Psoas muscle (tissue), 7 donors: ENCODE measurements at regions not wholly inside any gene's neighbourhood (a gene's known extent, or its start where the extent isn't known, plus 50 kb on each side); places are given as distances from the start of the nearest gene placed in this dataset.

Source experiments
- ATAC-seq, 4 donors: fragments of 200-7000 bp; cut with Tn5 transposase; one replicate each; pipeline ENCODE4 v1.9.1; 2020; ENCODE audit warnings: moderate library complexity in 3 of 4, mild to moderate bottlenecking in 2 of 4
- DNase-seq, 2 donors: peaks; one replicate each; pipeline ENCODE4 v3.0.0-alpha.2; 2020
- H3K27ac ChIP-seq: fragments of 200-600 bp; one replicate; pipeline ENCODE4 v1.8.0; 2022
- H3K27me3 ChIP-seq, 3 donors: fragments of 200-600 bp in 1 of 3; one replicate each; pipeline versions ENCODE4 v1.6.1 to v1.8.0; 2013 to 2022; ENCODE audit warnings: low read length in 2 of 3, mild to moderate bottlenecking in 2 of 3, moderate library complexity in 1 of 3; ENCODE audit not compliant: insufficient read depth in 3 of 3
- H3K36me3 ChIP-seq, 2 donors: fragments of 200-600 bp in 1 of 2; one replicate each; pipeline versions ENCODE4 v1.6.1 to v1.8.0; 2013 to 2022; ENCODE audit warnings: low read depth in 1 of 2, mild to moderate bottlenecking in 1 of 2, moderate library complexity in 1 of 2; ENCODE audit not compliant: insufficient read depth in 1 of 2
- H3K4me1 ChIP-seq: fragments of 200-600 bp; one replicate; pipeline ENCODE4 v1.8.0; 2022
- H3K4me3 ChIP-seq: fragments of 200-600 bp; one replicate; pipeline ENCODE4 v1.8.0; 2022; ENCODE audit warnings: mild to moderate bottlenecking
- H3K9me3 ChIP-seq: fragments of 200-600 bp; one replicate; pipeline ENCODE4 v1.8.0; 2022
- WGBS, 3 donors: extraction: QIAGEN DNeasy Blood & Tissue Kit; methylation state at CpG; one replicate each; pipeline versions ENCODE4 v1.1.6 to v1.1.7; 2013; 5-methylcytosine and 5-hydroxymethylcytosine counted together
- intact Hi-C, 2 donors: fragments of 100-400 bp; cut with DNase I; formaldehyde crosslinking; loops; one replicate each; pipeline versions ENCODE4 v1.11.0 to v1.14.2; 2022
- TF ChIP-seq, protein P1 (sequence below): fragments of 200-600 bp; IDR thresholded peaks from one replicate; pipeline ENCODE4 v1.8.0; 2022; ENCODE audit warnings: antibody characterized with exemption
- donor health status: healthy with polysubstance abuse.
- donor health status: DM: no; HTN: no; CAD: no; lungs with moderate emphysema.
- donor health status: Bipolar disorder and iron deficiency.
- donor health status: healthy.
- donor health status: DM: yes; HTN: yes; CAD: no.
- donor health status: DM: no; HTN: no; CAD: no.
- donor health status: DM: yes; HTN: yes; CAD: no.

DNA sequence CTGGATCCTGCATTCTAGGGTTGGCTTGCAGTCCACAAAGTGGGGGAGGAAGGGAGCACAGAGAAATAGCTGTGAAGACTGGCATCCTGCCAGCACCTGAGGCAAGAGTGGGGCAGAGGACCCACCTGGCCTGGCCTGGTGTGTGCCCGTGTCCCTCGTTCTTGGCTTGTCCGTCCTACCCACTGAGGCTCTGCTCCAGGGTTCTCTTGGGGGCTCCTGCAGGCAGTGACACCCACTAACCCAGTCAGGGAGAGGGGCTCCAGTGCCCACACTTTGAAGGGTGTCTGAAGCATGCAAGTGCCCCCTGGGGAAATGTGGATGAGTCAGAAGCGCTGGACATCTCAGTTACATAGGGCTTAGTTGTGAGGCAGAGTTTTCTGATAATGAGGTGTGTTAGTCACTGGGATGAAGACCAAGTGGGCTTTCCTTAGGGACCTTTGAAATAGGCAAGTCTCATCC lies 79.4 kb downstream of the SLC4A3 start:
- Histone ChIP-seq H3K9me3 (no peaks in the 10 kb centered on the region), H3K27ac (peak overlapping the region; percentile 83), H3K36me3 (no peaks in the 10 kb centered on the region), H3K4me3 (no peak overlapping the region), H3K27me3 (no peaks in the 10 kb centered on the region), H3K4me1 (peaks cover 73% of the 10 kb centered on the region)
- peak; percentile 46 to 69 (median 56) for ATAC-seq
- 49 to 86% (median 58%) methylated on average over 4 of the region's 4 CpGs for WGBS, 3 donors
- intact Hi-C loops, result no loop called here
- DNase-seq, result peak in 1 of 2 donors; percentile 62
- TF ChIP-seq, protein P1, sequence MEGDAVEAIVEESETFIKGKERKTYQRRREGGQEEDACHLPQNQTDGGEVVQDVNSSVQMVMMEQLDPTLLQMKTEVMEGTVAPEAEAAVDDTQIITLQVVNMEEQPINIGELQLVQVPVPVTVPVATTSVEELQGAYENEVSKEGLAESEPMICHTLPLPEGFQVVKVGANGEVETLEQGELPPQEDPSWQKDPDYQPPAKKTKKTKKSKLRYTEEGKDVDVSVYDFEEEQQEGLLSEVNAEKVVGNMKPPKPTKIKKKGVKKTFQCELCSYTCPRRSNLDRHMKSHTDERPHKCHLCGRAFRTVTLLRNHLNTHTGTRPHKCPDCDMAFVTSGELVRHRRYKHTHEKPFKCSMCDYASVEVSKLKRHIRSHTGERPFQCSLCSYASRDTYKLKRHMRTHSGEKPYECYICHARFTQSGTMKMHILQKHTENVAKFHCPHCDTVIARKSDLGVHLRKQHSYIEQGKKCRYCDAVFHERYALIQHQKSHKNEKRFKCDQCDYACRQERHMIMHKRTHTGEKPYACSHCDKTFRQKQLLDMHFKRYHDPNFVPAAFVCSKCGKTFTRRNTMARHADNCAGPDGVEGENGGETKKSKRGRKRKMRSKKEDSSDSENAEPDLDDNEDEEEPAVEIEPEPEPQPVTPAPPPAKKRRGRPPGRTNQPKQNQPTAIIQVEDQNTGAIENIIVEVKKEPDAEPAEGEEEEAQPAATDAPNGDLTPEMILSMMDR, result no peak

DNA sequence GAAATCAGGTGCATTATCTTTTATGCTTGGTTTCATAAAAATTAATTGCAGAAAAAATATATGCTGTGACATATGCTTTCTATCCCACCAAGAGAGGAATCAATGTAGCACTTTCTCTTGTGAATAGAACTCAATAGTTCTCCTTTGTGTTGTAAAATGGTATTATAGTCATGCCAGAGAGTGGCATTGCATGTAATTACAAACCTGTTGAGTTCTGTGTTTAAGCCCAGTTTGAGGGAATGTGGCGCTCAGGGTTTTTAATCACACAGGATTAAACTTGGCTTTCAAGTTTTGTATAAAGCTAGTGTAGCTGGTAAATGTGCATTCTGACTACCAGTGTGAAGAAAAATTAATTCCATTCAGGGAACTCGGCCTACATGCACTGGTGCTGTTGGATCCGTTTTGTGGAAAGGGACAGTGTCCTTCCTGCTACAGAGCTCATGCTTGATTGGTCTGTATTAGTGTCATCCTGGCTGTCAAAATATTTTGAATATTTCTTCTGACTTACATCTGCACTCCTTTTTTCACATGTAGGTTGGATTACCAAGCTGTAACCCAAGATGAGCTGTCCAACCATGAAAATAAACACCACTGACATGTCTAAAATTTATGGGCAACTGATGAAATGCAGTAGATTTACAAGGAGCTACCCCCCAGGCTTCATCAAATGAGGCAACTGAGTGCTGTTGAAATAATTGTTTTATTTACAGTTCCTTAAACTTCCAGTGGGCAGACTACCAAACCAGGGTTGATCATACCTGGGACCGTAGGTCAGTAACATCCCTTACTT lies 80.3 kb downstream of the SLC4A3 start:
- peak overlapping the region; percentile 83 for H3K27ac ChIP-seq
- TF ChIP-seq, protein P1, result no peak
- H3K4me3 ChIP-seq, result no peak overlapping the region
- peak; percentile 49 to 71 (median 66) for ATAC-seq
- H3K27me3 ChIP-seq, result no peaks in the 10 kb centered on the region
- no peak for DNase-seq
- H3K9me3 ChIP-seq, result no peaks in the 10 kb centered on the region
- intact Hi-C loops, result no loop called here
- WGBS, 3 donors, result 26 to 48% (median 36%) methylated on average over 4 of the region's 4 CpGs
- peaks cover 64% of the 10 kb centered on the region for H3K4me1 ChIP-seq
- no peaks in the 10 kb centered on the region for H3K36me3 ChIP-seq

DNA sequence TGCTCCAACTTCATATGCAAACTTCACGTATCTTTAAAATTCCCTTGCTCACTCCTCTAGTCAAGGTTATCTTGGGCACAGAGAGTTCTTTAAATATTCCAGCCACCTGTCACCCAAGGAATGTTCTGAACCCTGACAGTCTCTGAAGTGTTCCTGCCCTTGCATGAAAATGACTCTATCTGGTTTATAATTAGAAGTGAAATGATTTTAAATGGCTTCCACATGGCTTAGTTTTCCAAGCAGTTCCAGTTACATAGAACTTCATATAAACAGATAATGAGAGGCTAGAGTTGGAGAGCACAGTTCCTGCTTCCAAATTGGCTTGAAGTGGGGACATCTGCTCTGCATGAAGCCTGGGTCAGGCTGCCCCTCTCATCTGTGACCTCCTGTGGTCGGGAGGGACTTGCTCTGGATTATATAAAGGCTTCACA lies 81.9 kb downstream of the SLC4A3 start:
- TF ChIP-seq, protein P1, result no peak
- Histone ChIP-seq H3K9me3 (no peaks in the 10 kb centered on the region), H3K36me3 (no peaks in the 10 kb centered on the region), H3K4me1 (peaks cover 49% of the 10 kb centered on the region), H3K4me3 (no peak overlapping the region), H3K27me3 (no peaks in the 10 kb centered on the region), H3K27ac (peak overlapping the region; percentile 83)
- DNase-seq, result no peak
- peak; percentile 66 to 78 (median 74) for ATAC-seq
- intact Hi-C loops, result no loop called here
- 15 to 17% (median 17%) methylated on average over 2 of the region's 2 CpGs for WGBS, 3 donors

DNA sequence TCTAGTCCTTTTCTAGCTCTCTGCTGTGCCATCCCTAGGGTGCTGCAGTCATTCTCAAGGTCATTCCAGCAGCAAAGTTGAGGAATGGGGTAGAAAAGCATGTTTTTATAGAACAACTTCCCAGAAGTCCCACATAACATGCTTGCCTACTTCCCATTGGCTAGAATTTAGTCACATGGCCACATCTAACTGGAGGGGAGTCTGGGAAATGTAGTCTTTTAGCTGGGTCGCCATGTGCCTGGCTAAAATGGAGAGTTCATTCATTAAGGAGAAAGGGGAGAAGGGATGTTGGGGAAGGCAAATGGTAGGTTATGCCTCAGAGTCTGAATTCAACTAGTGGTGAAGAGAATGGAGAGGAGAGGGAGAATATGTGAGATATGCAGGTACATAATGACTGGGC lies 85.7 kb downstream of the SLC4A3 start:
- Histone ChIP-seq H3K27me3 (no peaks in the 10 kb centered on the region), H3K36me3 (no peaks in the 10 kb centered on the region), H3K4me1 (peaks cover 15% of the 10 kb centered on the region), H3K27ac (no peak overlapping the region), H3K4me3 (no peak overlapping the region), H3K9me3 (no peaks in the 10 kb centered on the region)
- DNase-seq, result no peak
- 58 to 86% (median 77%) methylated on average over 1 of the region's 1 CpG for WGBS, 3 donors
- TF ChIP-seq, protein P1, result no peak
- intact Hi-C loops, result no loop called here
- peak in 3 of 4 donors; percentile 56 to 59 (median 56) for ATAC-seq
